ENCODE measurements at regions not wholly inside any gene's neighbourhood (a gene's known extent, or its start where the extent isn't known, plus 50 kb on each side); places are given as distances from the start of the nearest gene placed in this dataset.
"Not testable (repeated sequence)": the region's sequence is repeated elsewhere in the genome, so short reads cannot be mapped to it uniquely, and the experiment has no call there.

GRCh38 chr3:11727207-11727606, 83.5 kb upstream of the VGLL4 start:
- POLR2A ChIA-PET (ENCODE audit: low non-redundant PET), result no interaction called here
- no peak for DNase-seq (ENCODE audit: low spot score)
- H3K27ac ChIP-seq, result no peak overlapping the region
- TF ChIP-seq, protein P1, sequence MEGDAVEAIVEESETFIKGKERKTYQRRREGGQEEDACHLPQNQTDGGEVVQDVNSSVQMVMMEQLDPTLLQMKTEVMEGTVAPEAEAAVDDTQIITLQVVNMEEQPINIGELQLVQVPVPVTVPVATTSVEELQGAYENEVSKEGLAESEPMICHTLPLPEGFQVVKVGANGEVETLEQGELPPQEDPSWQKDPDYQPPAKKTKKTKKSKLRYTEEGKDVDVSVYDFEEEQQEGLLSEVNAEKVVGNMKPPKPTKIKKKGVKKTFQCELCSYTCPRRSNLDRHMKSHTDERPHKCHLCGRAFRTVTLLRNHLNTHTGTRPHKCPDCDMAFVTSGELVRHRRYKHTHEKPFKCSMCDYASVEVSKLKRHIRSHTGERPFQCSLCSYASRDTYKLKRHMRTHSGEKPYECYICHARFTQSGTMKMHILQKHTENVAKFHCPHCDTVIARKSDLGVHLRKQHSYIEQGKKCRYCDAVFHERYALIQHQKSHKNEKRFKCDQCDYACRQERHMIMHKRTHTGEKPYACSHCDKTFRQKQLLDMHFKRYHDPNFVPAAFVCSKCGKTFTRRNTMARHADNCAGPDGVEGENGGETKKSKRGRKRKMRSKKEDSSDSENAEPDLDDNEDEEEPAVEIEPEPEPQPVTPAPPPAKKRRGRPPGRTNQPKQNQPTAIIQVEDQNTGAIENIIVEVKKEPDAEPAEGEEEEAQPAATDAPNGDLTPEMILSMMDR (conservative IDR thresholded peaks at IDR 0.05; ENCODE audit: low read depth), result no peak
- CTCF ChIA-PET, result interaction anchor here (0.5 kb wide), 1 partner anchor 1921 kb away, joined by 7 read pairs; no protein-coding TSS in a partner anchor

GRCh38 chr3:11726146-11726545, 82.4 kb upstream of the VGLL4 start:
- DNase-seq (ENCODE audit: low spot score), result no peak
- CTCF ChIA-PET, result no interaction called here
- no peak overlapping the region for H3K27ac ChIP-seq
- TF ChIP-seq, protein P1 (conservative IDR thresholded peaks at IDR 0.05; ENCODE audit: low read depth), result no peak
- POLR2A ChIA-PET (ENCODE audit: low non-redundant PET), result no interaction called here

GRCh38 chr3:11725340-11725641, 81.6 kb upstream of the VGLL4 start:
- H3K27ac ChIP-seq; CTCF ChIA-PET; POLR2A ChIA-PET (ENCODE audit: low non-redundant PET); DNase-seq (ENCODE audit: low spot score): not testable (repeated sequence)

- no peak for DNase-seq (ENCODE audit: low spot score)
- H3K27ac ChIP-seq, result no peak overlapping the region
- CTCF ChIA-PET, result no interaction called here
- POLR2A ChIA-PET (ENCODE audit: low non-redundant PET), result no interaction called here
- TF ChIP-seq, protein P1 (conservative IDR thresholded peaks at IDR 0.05; ENCODE audit: low read depth), result no peak
Measured at GRCh38 chr3:11724615-11725339, 81.1 kb upstream of the VGLL4 start.

DNA sequence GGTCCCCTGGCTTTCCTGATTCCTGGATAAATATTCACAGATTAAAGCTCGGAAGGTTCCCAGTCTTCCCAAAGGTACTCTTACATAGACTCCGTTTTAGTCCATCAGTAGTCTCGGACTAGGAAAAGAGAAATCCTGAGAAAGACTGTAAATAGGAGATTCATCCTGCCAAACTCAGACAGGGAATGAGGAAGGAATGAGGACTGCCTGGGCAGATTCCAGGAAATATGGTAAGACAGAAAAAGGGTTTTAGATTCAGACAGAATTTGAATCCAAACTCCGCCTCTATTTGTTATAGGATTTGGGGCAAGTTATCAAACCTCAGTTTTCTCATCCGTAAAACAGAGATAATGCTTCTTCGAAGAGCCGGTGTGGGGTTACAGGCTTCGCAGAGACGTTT, 77.8 kb upstream of the VGLL4 start:
- TF ChIP-seq, protein P1 (conservative IDR thresholded peaks at IDR 0.05; ENCODE audit: low read depth), result no peak
- ChIA-PET POLR2A (ENCODE audit: low non-redundant PET) (no interaction called here), CTCF (no interaction called here)
- no peak overlapping the region for H3K27ac ChIP-seq
- DNase-seq (ENCODE audit: low spot score), result no peak

DNA sequence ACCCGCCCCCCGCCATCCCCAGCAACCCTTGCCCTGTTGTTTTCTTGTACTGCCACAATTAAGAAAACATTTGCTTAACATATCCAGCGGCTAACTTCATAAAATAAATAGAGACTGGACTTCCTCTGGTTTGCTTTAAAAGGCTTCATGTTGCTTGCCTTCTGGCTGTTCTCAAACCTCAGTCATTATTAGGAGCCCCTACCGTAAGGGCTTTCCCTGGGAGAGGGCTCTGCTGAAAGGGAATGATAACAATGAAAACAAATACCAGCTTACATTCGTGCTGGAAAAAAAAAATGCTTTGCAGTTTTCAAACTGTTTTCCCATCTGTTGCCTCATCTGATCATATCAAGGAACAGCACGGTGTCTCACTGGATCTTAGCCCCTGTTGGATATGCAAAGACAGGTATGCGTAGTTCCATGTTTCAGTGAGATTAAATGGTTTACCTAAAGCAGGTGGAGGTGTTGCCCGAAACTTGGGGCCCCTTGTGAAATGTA, 77.2 kb upstream of the VGLL4 start:
- ChIA-PET CTCF (no interaction called here), POLR2A (ENCODE audit: low non-redundant PET) (no interaction called here)
- peak overlapping the region; percentile 99 for H3K27ac ChIP-seq
- TF ChIP-seq, protein P1 (conservative IDR thresholded peaks at IDR 0.05; ENCODE audit: low read depth), result no peak
- no peak for DNase-seq (ENCODE audit: low spot score)

DNA sequence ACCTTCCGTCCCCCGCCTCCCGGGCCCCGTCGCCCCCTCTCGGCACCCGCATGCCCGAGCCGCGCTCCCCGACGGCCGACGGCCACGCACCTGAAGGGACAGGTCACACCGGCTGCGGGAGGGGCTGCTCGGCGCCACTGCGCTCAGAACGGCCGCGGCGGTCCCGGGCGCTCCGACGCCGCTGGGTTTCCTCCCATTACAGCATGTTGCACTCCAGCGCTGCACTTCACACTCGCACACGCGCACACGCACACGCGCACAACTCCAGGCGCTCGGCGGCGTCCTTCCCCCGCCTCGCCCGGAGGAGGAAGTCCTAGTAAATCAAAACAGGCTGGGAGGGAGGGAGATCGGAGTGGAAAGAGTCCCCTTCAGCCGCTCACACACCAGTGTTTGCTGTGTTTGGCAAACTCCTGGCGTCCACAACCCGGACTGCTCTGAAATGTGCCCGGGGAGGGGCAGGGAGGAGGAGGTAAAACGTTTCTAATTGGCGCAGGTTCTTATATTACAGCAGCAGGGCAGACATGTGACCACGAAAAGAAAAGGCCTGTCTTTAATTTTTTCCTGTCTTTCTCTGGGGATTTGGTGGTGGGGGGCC, 76.7 kb upstream of the VGLL4 start:
- ChIA-PET POLR2A (ENCODE audit: low non-redundant PET) (no interaction called here), CTCF (no interaction called here)
- TF ChIP-seq, protein P1 (conservative IDR thresholded peaks at IDR 0.05; ENCODE audit: low read depth), result no peak
- peak; percentile 70 for DNase-seq (ENCODE audit: low spot score)
- peak overlapping the region; percentile 99 for H3K27ac ChIP-seq
